A172 (cell line): ENCODE measurements at regions not wholly inside any gene's neighbourhood (a gene's known extent, or its start where the extent isn't known, plus 50 kb on each side); places are given as distances from the start of the nearest gene placed in this dataset.
A peak's percentile ranks its signal among the peaks of the same experiment; 100 is the strongest.

ENCODE experiments used
- DNase-seq: peaks from one replicate; pipeline ENCODE4 v3.0.0-alpha.2; 2015; ENCODE audit warnings: low spot score

- DNase-seq: no peak
Observed at GRCh38 chr15:60213377-60214000, 184.3 kb downstream of the ANXA2 start.

DNA sequence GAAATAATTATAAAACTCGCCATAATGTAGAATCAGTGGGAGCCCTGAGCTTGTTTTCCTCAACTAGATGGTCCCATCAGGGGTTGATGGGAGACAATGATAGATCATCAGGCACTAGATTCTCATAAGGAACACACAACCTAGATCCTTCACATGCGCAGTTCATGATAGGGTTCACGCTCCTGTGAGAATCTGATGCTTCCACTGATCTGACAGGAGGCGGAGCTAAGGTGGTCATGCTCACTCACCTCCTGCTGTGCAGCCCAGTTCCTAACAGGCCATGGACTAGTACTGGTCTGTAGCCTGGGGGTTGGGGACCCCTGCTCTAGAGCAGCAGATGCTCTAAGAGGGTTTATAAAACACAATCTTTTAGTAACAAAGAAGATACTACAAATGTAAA lies 183.6 kb downstream of the ANXA2 start:
- DNase-seq: no peak

DNA sequence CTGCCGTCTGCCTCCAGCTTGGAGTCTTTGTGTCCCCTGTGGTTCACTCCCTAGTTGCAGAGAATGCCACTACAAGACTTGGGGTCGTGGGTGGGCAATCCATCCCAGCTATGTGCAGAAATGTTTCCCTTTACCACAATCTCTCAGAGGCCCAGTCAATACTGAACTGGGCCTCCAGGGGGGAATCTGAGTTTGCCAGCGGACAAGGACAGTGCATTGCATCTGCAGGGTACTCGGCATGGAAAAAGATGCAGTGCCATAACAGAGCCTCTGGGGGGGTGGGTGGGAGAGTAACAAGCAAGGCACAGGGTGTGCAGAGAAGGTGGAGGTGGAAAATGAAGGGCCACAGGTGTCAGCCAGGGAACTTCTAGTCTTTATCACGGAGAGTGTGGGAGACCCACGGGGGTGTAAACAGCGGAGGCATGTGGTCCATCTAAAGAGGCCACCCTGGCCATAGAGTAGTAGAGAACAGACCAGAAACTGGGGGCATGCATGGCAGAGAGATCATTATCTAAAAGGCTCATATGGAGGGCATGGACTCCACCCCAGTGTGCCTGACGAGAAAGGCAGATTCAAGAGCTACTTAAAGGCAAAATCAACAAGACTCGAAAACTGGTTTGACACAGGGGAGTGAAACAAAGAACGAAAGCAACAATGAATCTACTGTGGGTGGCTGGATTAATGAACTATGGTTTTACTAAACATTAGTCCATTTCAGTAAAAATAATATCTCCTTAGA lies 182.4 kb downstream of the ANXA2 start:
- no peak for DNase-seq

DNA sequence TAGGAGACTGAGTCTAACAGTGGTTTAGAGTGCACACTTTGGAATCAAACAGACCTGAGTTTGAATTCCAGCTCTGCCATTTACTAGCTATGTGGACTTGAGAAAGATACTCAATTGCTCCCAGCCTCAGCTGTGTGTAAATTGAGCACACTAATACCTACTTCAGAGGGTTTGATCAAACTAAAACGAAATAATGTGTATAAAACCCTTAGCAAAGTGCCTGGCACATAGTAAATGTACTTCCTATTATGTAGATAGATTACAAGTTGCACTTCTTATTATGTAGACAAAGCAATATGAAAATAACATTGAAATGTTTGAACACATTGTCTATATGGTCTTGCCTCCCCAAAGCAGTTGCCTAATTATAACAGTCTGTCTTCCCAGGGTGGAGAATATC lies 180.6 kb downstream of the ANXA2 start:
- DNase-seq: no peak

DNA sequence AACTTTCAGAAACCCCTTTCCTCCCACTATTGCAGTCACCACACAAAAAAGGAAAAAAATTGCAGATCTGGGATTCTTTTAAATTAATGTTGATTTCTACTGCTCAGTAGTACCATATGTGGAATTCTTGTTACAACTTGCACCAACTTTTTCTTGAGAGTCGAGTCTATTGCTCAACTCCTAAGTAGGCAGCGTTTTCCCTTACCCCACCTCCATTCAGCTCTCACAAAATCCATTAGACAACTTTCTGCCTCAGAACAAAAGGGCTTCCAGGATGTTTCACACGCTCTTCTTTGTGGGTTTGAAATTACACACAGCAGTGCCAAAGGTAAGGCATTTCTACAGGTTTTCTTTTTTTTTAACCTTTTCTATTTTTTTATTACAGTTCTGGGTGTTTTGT lies 179.5 kb downstream of the ANXA2 start:
- DNase-seq: no peak

DNA sequence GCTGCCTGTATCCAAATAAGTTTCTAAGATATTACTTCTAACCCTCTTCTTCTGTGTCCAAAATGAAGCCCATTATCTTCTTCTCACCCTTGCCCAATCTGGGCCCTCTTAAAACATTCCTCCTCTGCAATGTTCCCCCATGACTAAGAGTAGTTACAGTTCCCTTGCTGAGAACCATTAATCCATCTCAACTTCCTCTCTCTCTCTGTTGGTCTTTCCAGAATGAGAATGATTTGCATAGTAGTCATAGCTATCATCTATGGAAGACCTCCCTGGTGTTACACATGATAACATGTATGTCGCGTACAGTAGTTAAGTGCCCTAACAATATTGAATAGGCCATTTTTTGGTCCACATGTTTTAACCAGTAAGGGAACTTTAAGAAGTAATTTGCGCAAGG lies 177.9 kb downstream of the ANXA2 start:
- DNase-seq: no peak

DNA sequence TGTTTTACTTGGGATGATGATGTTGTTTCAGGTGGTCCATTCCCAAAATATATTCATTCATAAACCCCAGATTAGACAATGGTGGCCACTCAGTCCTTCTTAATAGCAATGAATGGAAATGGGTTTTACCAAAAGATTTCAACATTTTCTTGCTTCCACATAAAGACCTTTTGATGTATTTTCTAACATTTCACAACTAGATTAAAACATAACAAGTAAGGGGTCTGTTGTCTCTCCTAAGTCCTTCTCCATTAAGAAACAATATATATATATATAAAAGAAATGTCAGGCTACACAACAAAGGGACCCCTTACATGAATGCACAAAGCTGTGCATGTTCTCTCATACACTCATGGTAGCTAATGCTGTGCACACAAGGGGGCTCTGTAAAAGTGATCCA lies 176.4 kb downstream of the ANXA2 start:
- DNase-seq: no peak

GRCh38 chr15:60222404-60222803 lies 175.4 kb downstream of the ANXA2 start:
- no peak for DNase-seq

DNA sequence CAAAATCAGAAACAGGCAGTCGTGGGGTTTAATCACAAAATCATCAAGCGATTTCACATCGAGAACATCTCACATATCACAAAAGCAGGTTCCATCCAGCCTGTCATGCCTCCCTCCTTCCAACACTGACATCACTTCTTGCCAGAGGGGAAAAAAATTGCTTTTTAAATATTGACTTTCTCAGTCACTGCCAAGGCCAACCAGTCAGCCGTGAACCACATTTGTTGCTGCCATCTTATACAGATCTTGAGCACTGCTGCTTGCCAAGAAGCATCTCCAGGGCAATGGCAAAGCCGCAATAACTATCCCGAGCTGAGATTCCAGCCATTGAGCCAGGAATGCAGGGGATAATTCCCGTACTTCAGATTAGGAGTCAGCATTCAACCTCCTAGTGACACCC lies 174.6 kb downstream of the ANXA2 start:
- DNase-seq: no peak

GRCh38 chr15:60226924-60227323 lies 170.9 kb downstream of the ANXA2 start:
- no peak for DNase-seq

- no peak for DNase-seq
Observed at GRCh38 chr15:60228101-60228500, 169.7 kb downstream of the ANXA2 start.

- DNase-seq: no peak
Observed at GRCh38 chr15:60228619-60229018, 169.2 kb downstream of the ANXA2 start.

DNA sequence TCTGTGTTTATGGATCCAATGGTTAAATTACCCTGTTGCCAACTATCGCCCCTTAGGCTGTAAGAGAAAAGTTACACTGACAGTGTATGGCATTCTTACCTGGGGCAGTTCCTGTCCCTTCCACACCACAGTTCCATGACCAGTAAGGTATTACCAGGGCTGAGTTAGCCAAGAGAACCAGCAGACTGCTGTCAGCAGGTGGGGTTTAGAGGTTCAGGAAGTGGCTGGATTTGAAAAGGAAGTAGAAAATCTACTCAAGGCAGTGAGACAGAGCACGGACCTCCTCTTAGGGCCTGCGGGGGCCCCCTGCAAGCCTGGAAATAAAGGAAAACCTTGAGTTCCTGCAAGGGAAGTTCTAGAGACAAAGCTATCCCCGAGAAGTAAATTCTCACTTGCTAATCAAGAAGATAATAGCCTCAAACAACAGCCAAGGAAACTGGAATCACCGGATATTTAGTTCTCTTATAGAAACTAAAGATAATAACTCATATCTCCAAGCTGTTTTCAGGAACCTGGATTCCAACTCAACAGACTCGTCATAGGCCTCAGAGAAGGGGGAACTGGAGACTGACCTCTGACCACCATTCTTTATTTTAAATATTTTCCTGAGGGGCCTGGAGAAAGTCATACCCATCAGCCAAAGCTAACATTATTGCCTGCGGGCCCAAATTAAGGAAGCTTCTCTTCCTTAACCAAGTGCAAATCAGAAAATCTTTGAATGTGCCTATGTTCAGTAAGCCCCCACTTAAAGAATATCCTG lies 161.7 kb downstream of the ANXA2 start:
- DNase-seq: no peak

GRCh38 chr15:60237446-60237845 lies 160.3 kb downstream of the ANXA2 start:
- DNase-seq: no peak

DNA sequence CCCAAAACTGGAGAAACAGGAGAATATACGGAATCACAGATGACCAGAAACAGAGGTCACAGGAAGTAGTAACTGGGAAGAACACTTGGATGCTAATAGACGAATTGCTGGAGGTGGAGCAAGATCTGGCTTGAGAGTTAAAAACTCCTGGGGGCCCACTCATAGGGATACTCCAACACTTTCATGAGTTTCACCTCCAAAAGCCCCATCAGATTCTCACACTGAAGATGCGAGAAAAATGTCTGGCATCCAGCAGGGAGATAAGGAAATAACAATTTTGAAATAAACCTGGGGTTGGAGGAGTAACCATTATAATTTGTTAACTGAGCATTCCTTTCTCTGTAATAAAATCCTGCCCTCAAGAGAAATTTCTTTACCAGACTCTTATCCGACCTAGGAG lies 154.0 kb downstream of the ANXA2 start:
- no peak for DNase-seq

DNA sequence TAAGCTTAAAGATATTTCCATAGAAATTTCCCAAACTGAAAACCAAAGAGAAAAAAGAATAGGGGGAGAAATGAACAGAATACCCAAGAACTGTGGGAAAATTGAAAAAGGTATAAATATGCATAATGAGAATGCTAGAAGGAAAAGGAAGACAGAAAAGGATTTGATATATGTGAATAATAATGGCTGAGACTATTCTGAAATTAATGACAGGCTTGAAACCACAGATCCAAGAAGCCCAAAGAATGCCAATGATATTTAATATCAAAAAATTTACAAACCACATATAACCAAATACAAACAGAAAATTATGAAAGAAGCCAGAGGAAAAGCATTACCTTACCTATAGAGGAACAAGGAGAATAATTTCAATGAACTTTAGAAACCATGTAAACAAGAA lies 153.0 kb downstream of the ANXA2 start:
- DNase-seq: no peak

- DNase-seq: no peak
Observed at GRCh38 chr15:60250316-60250715, 147.5 kb downstream of the ANXA2 start.

DNA sequence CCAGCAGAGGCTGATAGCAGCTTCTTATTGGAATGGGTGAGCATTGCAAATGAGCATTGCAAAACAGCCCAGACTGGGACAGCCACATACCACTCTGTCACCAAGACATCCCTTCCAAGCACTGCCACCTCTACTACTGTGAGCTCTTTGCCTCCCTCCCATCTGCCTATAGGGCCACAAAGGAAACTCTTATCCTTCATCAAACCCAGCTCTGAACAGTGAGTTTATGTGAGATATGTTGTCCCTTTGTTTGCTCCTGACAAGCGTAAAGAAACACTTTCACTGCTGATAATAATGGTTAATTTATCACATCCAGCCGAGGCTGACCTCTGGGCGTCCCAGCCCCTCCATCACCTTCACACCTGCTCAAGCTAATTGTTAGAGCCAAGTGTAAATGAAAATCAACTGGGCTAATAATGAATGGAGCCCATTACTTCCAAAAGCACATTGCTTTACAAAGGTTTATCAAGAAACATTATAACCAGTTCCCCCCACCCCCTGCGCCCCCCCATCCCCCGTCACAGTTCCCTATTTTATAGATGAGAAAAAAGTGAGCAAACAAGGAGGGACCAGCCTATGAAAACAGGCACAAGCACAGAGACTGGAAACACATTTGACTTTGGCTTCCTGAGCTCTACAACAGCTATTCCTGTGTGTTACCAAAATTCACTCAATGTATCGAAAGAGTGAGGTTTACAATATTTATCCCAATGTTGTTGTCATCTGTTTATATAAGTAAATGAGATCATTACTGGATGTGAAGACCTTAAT lies 146.3 kb downstream of the ANXA2 start:
- DNase-seq: no peak

- no peak for DNase-seq
Observed at GRCh38 chr15:60254416-60254815, 143.4 kb downstream of the ANXA2 start.

DNA sequence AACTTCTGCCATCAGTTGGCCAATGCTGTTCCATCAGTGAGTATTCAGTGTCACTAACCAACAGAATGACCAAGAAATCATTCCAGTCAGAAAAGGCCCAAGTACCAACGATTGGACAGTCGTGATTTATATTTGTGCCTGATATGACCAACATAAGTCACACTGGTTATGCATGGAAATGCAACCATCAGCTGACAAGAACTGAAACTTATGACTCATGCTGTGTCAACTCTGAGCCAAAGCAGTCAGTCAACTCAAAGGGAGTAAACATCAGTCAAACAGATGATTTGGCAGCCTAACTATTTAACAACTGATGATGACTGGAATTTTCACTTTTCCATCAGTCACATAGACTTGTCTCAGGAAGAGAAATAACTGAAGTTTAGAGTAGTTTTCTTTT lies 142.4 kb downstream of the ANXA2 start:
- DNase-seq: peak; percentile 32

DNA sequence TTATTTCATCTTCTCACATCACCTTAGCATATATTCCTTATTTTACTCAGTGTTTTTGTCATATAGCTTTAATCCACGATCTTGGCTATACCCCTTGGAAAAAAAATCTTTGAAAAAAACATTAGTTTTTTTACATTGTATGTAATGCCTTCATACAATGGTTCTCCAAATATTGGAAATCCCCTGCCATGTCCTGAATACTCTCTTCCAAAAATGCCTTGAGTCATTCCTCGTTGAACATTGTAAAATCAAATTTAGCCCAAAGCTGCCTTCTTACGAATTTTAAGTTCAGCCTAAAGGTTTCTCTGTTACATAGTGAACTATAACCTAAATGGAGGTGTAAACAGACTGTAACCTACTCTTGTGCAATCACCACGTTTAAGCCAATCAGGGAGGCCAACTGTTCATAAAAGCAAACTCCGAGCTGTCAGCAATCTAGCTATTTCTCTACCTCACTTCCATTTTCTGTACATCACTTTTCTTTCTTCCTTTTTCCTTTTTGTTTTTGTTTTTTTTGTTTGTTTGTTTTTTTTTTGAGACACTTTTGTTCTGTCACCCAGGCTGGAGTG lies 140.1 kb downstream of the ANXA2 start:
- DNase-seq: no peak

DNA sequence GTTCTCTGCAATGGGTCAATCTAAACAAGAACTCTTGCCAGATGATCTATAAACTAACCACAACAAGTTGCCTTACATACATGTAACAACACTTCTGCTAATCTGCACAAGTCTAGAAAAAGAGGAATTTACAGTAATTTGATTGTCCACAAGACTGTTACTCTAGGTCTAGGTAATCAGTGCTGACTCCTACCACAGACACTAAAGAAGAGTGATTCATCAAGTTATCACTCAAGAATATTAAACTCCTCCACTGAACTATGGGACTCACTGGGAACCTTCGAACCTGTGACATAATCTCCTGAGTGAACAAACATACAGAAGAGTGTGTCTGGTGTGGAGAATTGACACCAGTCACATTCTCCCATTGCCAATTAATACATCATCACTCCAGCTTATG lies 138.3 kb downstream of the ANXA2 start:
- no peak for DNase-seq
